Endothelial cell of umbilical vein (primary cell): ENCODE measurements at regions not wholly inside any gene's neighbourhood (a gene's known extent, or its start where the extent isn't known, plus 50 kb on each side); places are given as distances from the start of the nearest gene placed in this dataset.

Experiments
- BruUV-seq: library from RNA; stranded (reverse); fragments of 400-500 nt; replicated peaks from 2 replicates; lab custom pipeline; 2021; lab: Mats Ljungman, UMichigan
- CTCF ChIA-PET: fragments of 300-600, 350-600 bp; sonication (Branson Sonifier 250); formaldehyde crosslinking; loops from one replicate; lab custom pipeline; 2021; ENCODE audit warnings: antibody characterized with exemption, inconsistent platforms; lab: Charles Lee
- POLR2A ChIA-PET: fragments of 300-600, 350-600 bp; sonication (Branson Sonifier 250); formaldehyde crosslinking; loops from one replicate; lab custom pipeline; 2021; ENCODE audit warnings: antibody characterized with exemption, inconsistent platforms; lab: Charles Lee
- DNase-seq: peaks from one replicate; pipeline ENCODE4 v3.0.0-alpha.2; 2011; ENCODE audit warnings: low read depth, low spot score
- FAIRE-seq: peaks from 2 replicates; lab custom pipeline; 2011; peaks lifted over from hg19 to GRCh38; lab: Jason Lieb, UNC
- H2AFZ ChIP-seq: 2 replicates; pipeline ENCODE4 v1.6.0; 2012; ENCODE audit warnings: low read depth, low read length, control low read depth, inconsistent platforms
- H3K27ac ChIP-seq: 2 replicates; pipeline ENCODE4 v1.5.1; 2011; ENCODE audit warnings: low read depth, mild to moderate bottlenecking, control low read depth, low read length, moderate library complexity; ENCODE audit not compliant: insufficient read depth
- H3K27me3 ChIP-seq, 2 experiments: 2 replicates each; pipeline versions ENCODE4 v1.6.0 to v1.6.1; 2011; ENCODE audit warnings: low read length in 2 of 2, mixed read lengths in 1 of 2; ENCODE audit not compliant: control insufficient read depth in 2 of 2, insufficient read depth in 2 of 2
- H3K36me3 ChIP-seq, 2 experiments: 2 replicates in 1 of 2; 3 replicates in 1 of 2; pipeline ENCODE4 v1.5.1; 2011; ENCODE audit warnings: low read length in 2 of 2, mild to moderate bottlenecking in 1 of 2, moderate library complexity in 1 of 2; ENCODE audit not compliant: control insufficient read depth in 2 of 2, insufficient read depth in 2 of 2; ENCODE audit errors: extremely low read depth in 1 of 2
- H3K4me1 ChIP-seq: 3 replicates; pipeline ENCODE4 v1.5.1; 2011; ENCODE audit warnings: mild to moderate bottlenecking, low read length; ENCODE audit not compliant: control insufficient read depth, insufficient read depth; ENCODE audit errors: extremely low read depth
- H3K4me2 ChIP-seq: 2 replicates; pipeline ENCODE4 v1.6.1; 2011; ENCODE audit warnings: low read length, control low read depth, mixed read lengths; ENCODE audit not compliant: insufficient read depth
- H3K4me3 ChIP-seq, 3 experiments: fragments of 200-600 bp in 1 of 3; sonication (generic), shearing (Covaris generic) in 1 of 3; replicated peaks in 1 of 3; 2 replicates each; pipeline ENCODE4 v1.5.1; 2011 to 2016; ENCODE audit warnings: control low read depth in 3 of 3, low read length in 3 of 3, mild to moderate bottlenecking in 2 of 3, inconsistent platforms in 1 of 3, low read depth in 1 of 3, moderate library complexity in 1 of 3; ENCODE audit not compliant: insufficient read depth in 1 of 3
- H3K79me2 ChIP-seq: 2 replicates; pipeline ENCODE4 v1.6.0; 2012; ENCODE audit warnings: low read length, inconsistent platforms; ENCODE audit not compliant: control insufficient read depth, insufficient read depth
- H3K9ac ChIP-seq: replicated peaks from 2 replicates; pipeline ENCODE3; 2011; ENCODE audit warnings: low read length, control low read depth; ENCODE audit not compliant: insufficient read depth; ENCODE audit errors: extremely low read depth
- H3K9me1 ChIP-seq: replicated peaks from 3 replicates; pipeline ENCODE4 v1.6.0; 2011; ENCODE audit warnings: mild to moderate bottlenecking, low read length; ENCODE audit not compliant: control insufficient read depth, insufficient read depth; ENCODE audit errors: extremely low read depth
- H3K9me3 ChIP-seq: replicated peaks from 2 replicates; pipeline ENCODE4 v1.5.1; 2012; ENCODE audit warnings: low read length, inconsistent platforms; ENCODE audit not compliant: control insufficient read depth, insufficient read depth
- H4K20me1 ChIP-seq: replicated peaks from 2 replicates; pipeline ENCODE3; 2011; ENCODE audit warnings: mild to moderate bottlenecking, low read length; ENCODE audit not compliant: control insufficient read depth, insufficient read depth; ENCODE audit errors: extremely low read depth
- EZH2 ChIP-seq: IDR thresholded peaks from 2 replicates; pipeline ENCODE4 v1.6.1; 2012; ENCODE audit warnings: borderline replicate concordance, low read depth, mild to moderate bottlenecking, moderate library complexity, low read length, inconsistent platforms; ENCODE audit not compliant: severe bottlenecking
- FOS ChIP-seq: IDR thresholded peaks from 2 replicates; pipeline ENCODE4 v1.6.1; 2011; ENCODE audit warnings: mild to moderate bottlenecking, low read length, moderate library complexity, borderline replicate concordance; ENCODE audit not compliant: insufficient read depth
- GATA2 ChIP-seq: IDR thresholded peaks from 2 replicates; pipeline ENCODE4 v1.7.0; 2011; ENCODE audit warnings: low read depth, mild to moderate bottlenecking, moderate library complexity, mixed read lengths, low read length; ENCODE audit not compliant: insufficient read length, insufficient read depth
- JUN ChIP-seq: IDR thresholded peaks from 2 replicates; pipeline ENCODE4 v1.6.1; 2011; ENCODE audit warnings: borderline replicate concordance, low read depth; ENCODE audit not compliant: insufficient read length, insufficient read depth
- POLR2A ChIP-seq: IDR thresholded peaks from 2 replicates; pipeline ENCODE4 v1.6.1; 2012; ENCODE audit warnings: low read depth, mild to moderate bottlenecking, control low read depth, low read length
- dilution Hi-C: fragments of 300-500 bp; cut with MboI; formaldehyde crosslinking; loops from one replicate; pipeline ENCODE4 v1.15.0; 2019; ENCODE audit warnings: low sequenced_read_pairs; ENCODE audit not compliant: extremely low pct_ligation_motif_present
- intact Hi-C: fragments of 100-400 bp; cut with micrococcal nuclease; formaldehyde crosslinking; loops from one replicate; pipeline ENCODE4 v1.10.0; 2022
- TF ChIP-seq, protein P1 (sequence below), 2 donors: IDR thresholded peaks; 1 replicate in 1 of 2; 2 replicates in 1 of 2; pipeline ENCODE4 v1.5.1; 2011; ENCODE audit warnings: low read length in 2 of 2, mild to moderate bottlenecking in 2 of 2, moderate library complexity in 2 of 2, control low read depth in 1 of 2, inconsistent platforms in 1 of 2, low read depth in 1 of 2; ENCODE audit not compliant: insufficient read depth in 1 of 2; ENCODE audit errors: extremely low read depth in 1 of 2
- TF ChIP-seq, protein P2 (sequence below): IDR thresholded peaks from 2 replicates; pipeline ENCODE4 v1.6.1; 2011; ENCODE audit not compliant: insufficient read depth, insufficient read length

DNA sequence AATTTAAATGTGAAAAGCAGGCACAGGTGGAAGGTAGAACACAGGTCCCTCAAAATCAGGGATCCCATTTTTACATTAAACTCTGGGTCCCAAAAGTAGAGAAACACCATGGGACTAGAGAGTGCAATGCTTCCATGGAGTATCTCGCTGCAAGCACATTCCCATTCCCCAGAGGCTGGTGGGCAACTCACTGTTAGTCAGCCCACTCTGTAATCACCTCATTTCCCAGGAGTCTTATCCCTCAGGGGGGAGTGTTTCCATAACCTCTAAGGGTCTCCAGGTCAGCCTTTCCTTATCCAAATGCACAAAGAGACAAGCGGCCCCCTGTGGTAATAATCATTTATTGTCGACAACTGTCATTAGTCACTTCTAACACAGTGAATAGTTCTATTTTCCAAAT lies 490.1 kb upstream of the LRRC7 start:
- H3K9me1 ChIP-seq = no peaks in the 10 kb centered on the region
- BruUV-seq = no TSS peak
- no peaks in the 10 kb centered on the region for H3K9me3 ChIP-seq
- dilution Hi-C loops (no loop called here), intact Hi-C loops (no loop called here)
- FAIRE-seq (no peak), DNase-seq (no peak)
- ChIA-PET POLR2A (no interaction called here), CTCF (no interaction called here)
- no peaks in the 10 kb centered on the region for H3K36me3 ChIP-seq
- no peaks in the 10 kb centered on the region for H3K27me3 ChIP-seq
- H3K4me2 ChIP-seq = no peak overlapping the region
- no peak overlapping the region for H3K9ac ChIP-seq
- H3K4me3 ChIP-seq = no peak overlapping the region
- no peaks in the 10 kb centered on the region for H3K79me2 ChIP-seq
- no peaks in the 10 kb centered on the region for H3K4me1 ChIP-seq
- no peak overlapping the region for H2AFZ ChIP-seq
- H3K27ac ChIP-seq = no peak overlapping the region
- TF ChIP-seq POLR2A (no peak), FOS (no peak), GATA2 (no peak), EZH2 (no peak), JUN (no peak)
- TF ChIP-seq, protein P1, sequence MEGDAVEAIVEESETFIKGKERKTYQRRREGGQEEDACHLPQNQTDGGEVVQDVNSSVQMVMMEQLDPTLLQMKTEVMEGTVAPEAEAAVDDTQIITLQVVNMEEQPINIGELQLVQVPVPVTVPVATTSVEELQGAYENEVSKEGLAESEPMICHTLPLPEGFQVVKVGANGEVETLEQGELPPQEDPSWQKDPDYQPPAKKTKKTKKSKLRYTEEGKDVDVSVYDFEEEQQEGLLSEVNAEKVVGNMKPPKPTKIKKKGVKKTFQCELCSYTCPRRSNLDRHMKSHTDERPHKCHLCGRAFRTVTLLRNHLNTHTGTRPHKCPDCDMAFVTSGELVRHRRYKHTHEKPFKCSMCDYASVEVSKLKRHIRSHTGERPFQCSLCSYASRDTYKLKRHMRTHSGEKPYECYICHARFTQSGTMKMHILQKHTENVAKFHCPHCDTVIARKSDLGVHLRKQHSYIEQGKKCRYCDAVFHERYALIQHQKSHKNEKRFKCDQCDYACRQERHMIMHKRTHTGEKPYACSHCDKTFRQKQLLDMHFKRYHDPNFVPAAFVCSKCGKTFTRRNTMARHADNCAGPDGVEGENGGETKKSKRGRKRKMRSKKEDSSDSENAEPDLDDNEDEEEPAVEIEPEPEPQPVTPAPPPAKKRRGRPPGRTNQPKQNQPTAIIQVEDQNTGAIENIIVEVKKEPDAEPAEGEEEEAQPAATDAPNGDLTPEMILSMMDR (IDR thresholded peaks at IDR 0.05; ENCODE audit: extremely low read depth in 1 of 2, insufficient read depth in 1 of 2, low read depth in 1 of 2, low read length in 2 of 2) = no peak
- TF ChIP-seq, protein P2, sequence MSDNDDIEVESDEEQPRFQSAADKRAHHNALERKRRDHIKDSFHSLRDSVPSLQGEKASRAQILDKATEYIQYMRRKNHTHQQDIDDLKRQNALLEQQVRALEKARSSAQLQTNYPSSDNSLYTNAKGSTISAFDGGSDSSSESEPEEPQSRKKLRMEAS = no peak
- no peaks in the 10 kb centered on the region for H4K20me1 ChIP-seq
